ENCODE measurements at regions not wholly inside any gene's neighbourhood (a gene's known extent, or its start where the extent isn't known, plus 50 kb on each side); places are given as distances from the start of the nearest gene placed in this dataset.

DNA sequence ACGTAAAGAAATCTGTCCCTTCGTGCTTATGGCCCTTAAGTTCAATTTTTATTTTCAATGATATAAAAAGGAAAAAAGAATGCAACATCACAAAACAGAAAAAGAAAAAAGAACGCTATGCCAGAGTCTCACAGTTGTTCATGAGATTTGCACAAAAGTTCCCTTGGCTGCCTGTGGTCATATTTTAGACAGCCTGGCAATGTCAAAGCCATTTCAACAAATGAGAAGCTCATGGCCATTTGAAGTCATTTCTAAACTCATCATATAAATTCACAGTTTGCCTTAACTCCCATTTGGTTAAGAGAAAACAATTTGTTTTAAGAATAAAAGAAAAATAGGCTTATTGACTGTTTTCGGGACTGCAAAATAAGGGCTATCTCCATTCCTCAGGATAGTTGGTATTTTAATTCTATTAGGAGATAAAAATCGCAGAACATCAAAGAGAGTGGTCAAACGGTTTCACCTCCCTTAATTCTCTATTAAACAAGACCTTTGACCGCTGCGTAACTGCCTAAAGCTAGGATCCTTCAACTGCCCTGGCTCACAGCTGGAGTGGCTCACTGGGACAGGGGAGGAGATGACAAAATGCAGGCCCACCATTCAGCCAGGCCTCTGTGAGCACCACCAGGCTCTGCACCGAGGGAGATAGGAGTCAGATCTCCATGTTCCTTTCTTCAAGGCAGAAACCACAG, 119.2 kb upstream of the DAAM1 start:
- no peak for ATAC-seq

DNA sequence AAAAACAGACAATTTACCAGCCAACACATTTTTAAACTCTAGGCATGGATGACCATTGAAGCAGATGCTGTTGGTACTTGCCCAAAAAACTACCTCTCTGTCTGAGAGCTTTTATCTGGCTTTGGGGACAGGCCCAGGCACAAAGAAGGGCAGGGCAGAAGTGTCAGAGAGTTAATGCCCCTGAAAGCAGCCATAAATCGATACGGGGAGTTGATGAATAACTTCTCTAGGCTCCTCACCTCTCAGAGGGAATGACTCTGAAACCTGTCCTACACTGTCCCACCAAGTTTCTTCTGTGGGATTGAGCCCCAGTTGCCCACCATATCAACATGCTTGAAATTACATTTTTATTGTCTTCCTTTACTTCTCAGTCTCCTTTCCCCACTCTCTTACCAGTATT, 113.0 kb upstream of the DAAM1 start:
- ATAC-seq, result no peak

DNA sequence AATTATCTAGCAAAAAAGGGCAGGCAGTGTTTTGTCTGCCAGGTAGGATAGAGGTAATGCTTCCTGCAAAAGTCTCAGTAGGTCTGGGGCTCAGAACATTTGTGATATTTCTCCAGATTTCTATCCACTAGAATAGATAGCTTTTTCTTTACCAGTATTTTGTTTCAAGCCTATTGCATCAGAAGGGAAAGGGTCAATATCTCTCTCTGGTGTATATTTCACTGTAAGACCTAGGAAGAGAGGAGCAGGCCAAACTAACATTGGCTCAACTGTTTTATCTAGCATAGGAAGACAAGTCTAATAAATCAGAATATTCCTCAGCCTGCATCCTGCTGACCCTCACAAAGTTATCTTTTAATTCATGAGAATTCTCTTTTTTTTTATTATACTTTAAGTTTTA, 106.7 kb upstream of the DAAM1 start:
- no peak for ATAC-seq

DNA sequence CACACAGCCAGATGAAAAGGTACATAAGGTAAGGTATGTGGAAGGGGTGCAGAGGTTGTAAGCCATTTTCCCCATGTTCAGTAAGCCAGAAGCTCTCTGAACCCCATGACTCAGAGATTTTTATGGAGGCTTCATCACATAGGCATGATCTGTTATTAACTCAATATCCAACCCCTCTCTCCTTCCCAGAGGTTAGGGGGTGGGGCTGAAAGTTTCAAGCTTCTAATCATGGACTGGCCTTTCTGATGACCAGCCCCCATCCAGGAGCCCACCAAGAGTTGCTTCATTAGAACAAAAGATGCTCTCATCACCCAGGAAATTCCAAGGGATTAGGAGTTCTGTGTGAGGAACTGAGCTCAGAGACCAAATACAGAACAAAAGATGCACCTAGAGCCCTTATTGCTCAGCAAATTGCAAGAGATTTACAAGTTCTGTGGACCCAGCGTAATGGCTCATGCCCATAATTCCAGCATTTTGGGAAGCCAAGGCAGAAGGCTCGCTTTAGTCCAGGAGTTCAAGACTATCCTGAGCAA, 103.2 kb upstream of the DAAM1 start:
- no peak for ATAC-seq

DNA sequence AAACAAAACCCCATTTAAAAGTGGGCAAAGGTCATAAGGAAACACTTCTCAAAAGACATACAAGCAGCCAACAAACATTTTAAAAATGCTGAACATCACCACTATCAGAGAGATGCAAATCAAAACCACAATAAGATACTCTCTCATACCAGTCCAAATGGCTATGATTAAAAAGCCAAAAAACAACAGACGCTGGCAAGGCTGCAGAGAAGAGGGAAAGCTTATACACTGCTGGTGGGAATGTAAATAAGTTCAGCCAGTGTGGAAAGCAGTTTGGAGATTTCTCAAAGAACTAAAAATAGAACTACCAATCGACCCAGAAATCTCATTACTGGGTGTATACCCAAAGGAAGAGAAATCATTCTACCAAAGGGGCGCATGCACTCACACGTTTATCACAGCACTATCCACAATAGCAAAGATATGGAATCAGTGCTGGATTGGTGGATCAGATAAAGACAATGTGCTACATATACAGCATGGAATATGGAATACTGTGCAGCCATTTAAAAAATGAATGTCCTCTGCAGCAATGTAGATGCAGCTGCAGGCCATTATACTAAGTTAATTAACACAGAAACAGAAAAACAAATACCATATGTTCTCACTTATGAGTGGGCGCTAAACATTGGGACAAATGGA, 102.1 kb upstream of the DAAM1 start:
- no peak for ATAC-seq

DNA sequence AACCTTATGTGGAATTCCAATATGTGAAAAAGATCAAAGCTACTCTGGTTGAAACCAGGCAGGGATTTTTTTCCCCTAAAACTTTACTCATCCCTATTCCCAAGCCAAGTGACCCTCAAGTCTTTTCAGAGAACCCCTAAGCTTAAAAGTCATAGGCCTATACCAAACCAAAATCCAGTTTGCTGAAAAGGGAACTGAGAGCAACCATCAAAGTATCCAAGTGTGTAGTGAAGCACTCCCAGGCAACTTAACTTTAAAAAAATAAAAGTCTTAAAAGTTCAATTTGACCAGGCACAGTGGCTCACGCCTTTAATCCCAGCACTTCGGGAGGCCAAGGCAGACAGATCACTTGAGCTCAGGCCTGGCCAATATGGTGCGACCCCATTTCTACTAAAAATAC, 101.2 kb upstream of the DAAM1 start:
- ATAC-seq, result no peak

DNA sequence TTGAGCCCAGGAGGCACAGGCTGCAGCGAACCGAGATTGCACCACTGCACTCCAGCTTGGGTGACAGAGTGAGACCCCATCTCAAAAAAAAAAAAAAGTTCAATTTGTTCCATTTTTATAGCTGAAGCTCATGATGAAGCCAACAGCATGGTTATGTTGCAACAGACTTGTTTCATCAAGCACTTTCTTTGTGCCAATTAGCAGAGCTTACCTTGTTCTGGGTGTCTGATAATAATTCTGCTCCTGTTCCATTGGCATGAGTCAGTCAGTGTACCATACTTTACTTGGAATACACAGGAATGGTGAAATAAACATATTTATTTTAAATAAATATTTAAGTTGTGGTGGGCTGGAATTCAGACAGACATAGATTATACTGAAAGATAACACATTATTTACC, 100.8 kb upstream of the DAAM1 start:
- ATAC-seq, result no peak

DNA sequence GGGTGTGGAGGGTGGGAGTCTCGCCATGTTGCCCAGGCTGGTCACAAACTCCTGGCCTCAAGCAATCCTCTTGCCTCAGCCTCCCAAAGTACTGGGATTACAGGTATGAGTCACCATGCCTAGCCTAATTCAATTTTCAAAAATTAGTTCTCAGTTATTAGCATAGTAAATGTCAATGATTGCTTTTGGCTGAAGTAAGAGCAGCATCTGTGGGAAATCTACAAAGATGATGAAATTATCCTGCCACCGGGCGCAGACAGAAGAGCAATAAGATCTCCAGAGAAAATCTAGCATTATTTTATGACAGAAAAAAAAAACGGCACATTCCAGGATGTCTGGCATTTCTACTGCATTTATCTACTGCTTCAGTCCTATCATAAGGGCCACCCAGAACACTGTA, 97.9 kb upstream of the DAAM1 start:
- ATAC-seq, result no peak

DNA sequence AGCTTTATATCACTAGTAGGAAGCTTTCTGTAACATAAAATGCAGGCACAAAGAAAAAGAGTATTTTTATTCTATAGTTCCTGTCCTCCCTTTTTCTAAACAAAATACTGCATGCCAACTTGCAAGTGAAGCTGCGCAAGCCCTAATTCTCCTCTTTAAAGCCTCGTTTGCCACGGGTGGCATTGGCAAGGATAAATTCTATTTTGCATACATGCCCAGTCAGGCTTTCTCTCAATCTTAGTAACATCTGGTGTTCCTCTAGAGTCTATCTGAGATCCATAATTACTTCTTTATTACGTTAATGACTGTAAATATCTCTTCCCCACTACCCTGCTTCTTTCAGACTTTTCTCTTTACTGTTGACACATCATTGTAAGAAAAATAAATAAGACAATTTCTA, 97.1 kb upstream of the DAAM1 start:
- no peak for ATAC-seq

DNA sequence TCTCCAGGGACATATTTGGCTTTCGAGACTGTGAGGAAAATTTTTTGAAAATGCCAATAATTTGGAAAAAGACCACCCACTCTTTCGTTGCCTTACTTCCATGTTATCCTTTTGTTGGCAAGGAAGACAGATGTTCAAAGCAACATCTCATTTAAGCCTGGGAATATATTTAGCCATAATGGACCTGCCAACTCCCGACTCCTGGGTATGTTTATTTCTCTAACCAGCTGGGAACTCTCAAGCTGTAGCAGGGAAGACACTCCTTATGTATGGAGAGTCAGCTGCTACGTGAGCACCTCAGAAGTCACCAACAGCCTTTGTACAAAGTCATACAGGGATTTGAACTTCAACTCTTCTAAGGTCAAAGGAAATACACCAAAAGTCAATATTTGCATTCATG, 96.5 kb upstream of the DAAM1 start:
- no peak for ATAC-seq

DNA sequence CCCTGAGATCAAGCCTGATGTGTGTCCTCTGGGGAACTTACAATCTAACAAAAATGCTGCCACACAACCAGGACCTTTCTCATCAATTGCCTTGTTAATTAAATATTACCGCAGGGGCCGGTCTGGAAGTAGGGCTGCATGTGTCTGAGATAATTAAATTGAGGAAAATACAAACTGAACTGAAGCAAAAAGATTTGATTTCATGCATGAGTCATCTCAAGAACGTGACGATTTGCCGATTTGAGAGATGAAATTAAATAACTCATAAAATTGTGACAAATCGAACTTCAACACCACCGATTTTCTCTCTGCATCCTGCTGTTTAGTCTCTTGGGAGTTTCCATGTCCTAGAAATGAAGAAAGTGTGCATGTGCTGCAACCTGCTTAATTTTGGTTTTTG, 94.6 kb upstream of the DAAM1 start:
- no peak for ATAC-seq

DNA sequence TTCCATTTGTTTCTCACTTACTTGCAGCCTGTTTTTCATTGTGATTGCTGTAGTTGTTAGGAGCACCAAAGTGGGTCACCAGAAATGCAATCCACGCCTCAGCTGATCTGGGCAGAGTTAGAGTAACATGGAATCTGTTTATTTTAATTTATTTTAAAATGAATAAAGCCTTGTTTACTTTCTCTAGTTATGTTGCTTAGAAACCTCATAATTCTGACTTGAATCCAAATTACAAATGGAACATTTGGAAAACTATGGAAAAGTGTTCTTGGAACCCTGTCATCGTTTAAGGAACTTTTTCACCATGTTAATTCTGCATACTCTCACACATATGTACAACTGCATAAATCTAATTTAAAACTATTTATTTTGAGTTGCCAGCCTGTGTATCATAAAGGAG, 92.2 kb upstream of the DAAM1 start:
- no peak for ATAC-seq

DNA sequence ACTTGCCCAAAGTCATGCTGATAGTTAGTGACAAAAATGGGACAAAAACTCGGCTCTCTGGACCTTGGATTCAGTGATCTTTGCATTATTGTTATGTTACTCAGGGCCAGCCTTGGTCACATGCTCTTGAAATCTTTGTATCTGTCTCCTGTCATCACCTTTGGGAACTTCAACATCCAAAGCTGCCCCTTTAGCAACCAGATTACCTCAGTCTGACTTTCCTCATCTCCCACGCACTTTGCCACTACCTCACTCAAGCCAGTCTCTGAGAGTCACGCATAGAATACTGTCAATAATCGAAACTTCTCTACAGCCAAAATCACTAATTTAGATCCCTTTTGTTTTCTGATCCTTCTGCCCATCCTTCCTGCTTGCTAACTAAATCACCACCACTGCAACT, 90.8 kb upstream of the DAAM1 start:
- no peak for ATAC-seq

DNA sequence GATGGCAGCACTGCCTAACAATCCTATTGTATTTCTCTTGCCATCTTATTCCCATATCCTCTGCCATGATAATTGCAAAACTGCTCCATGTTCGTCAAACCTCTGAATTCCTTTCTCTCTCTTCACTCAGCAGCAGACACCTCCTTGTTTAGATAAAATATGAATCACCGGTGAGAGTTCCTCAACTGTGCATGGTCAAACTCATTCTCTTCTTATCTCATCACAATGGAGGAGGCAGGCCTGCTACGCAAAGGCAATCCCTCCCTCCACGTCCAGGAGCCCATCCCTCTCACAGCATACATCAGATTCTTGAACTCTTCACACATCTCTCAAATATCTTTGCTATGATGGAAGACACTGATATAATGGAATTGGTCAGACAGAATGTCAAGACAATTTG, 90.1 kb upstream of the DAAM1 start:
- ATAC-seq, result no peak

DNA sequence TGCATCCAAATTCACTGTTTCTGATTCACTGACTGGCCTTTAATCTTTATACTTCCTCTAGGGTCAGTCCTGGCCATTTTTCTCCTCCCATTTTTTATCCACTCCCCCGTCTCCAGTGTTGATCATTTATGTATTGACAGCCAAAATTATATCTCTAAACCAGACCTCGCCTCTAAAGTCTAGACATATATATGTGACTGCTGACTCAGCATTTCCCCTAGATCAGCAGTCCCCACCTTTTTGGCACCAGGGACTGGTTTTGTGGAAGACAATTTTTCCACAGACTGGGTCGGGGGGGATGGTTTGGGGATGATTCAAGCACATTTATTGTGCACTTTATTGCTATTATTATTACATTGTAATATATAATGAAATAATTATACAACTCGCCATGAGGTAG, 88.3 kb upstream of the DAAM1 start:
- no peak for ATAC-seq

DNA sequence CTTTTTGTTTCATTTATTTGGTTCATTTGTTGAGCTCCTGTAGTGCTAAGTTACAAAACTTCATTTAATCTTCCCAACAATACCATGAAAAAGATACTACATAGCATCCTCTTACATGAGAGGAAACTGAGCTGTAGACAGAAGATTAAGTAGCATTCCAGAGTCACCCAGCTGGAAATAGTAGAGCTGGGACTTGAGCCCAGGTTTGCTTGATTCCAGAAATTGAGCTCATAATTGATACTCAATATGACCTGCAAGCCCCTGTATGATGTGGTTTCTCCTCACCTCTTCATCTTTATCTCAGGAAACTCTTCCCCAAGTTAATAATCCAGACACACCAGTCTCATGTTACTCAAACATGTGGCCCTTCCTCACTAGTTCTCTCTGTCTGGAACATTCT, 87.0 kb upstream of the DAAM1 start:
- ATAC-seq, result no peak

DNA sequence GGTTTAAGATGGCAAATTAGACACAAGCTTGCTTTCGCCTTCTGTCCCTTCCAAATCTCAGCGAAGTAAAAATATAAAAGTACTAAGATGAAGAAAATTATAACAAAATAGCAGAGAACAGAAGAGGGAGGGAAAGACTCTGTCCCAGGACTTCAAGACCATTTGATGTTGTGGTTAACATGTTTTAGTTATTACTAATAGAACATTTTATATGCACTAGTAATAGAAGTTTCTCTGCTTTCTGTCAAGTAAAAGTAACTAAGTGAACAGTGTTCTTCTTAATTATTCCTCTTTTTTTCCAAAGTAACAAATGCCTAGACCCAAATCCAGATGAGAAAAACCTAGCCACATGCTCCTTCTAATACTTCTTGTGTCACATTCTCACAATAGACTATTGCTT, 85.1 kb upstream of the DAAM1 start:
- ATAC-seq, result no peak

DNA sequence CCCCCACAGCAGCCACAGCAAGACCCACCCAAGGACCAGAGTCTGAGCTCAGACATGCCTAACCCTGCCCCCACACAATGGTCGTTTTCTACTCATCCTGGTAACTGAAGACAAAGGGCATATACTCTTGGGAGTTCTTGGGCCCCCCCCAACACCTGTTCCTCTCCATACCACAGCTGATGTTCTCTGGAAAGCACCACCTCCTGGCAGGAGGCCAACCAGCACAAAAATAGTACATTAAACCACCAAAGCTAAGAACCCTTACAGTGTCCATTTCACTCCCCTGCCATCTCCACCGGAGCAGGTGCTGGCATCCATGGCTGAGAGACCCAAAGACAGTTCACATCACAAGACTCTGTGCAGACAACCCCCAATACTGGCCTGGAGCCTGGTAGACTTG, 80.6 kb upstream of the DAAM1 start:
- no peak for ATAC-seq

DNA sequence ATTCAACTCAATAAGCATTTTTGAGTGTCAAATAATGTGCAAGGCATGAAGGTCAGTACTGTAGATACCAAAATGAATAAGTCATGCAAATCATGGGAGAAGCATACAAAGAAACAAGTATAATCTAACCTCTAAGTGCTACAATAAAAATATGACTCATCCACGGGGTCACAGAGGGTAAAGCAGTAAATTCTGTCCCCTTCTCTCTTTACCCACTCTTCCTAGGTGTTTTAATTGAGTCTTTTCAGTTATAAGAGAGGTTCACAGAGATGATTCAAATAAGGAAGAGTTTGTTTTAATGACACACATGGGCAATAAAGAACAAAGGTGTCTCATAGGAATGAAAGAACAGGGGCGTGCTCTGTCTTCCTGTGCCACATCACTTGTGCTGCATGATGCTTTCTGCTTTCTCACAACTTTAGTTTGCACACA, 71.5 kb upstream of the DAAM1 start:
- ATAC-seq, result no peak

DNA sequence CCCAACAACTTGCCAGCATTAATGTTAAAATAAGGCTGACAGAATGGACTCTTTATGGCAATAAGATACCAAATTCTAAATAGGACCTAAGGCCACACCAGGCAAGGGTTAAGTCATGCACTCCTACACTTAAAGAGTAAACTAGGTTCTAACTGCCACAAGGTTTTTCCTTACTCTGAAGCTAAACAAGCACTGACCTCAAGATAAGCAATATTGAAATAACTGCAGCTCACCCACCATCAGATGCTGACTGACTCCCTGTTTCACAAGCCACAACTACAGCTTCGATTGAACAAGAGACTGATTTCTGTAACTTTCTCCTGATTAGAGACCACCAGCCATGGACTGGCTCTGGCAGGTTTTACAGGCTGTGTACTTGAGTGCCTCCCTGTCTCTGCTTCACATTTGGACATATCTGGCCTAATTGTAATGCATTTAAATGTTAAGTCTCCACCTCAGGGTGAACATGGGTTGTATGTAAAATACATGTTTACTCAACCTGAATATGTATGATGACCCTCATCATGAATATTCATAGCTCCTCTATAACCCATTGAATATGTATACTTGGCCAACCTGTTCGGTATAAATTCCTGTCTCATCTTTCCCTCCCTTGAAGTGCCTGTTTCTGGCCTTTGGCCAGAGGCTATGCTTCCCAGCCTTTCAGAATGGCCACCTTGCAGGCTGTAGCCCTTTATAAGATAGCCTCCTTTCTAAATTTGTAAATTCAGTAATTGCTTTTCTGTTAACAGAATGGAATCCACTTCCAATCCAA, 70.5 kb upstream of the DAAM1 start:
- no peak for ATAC-seq

DNA sequence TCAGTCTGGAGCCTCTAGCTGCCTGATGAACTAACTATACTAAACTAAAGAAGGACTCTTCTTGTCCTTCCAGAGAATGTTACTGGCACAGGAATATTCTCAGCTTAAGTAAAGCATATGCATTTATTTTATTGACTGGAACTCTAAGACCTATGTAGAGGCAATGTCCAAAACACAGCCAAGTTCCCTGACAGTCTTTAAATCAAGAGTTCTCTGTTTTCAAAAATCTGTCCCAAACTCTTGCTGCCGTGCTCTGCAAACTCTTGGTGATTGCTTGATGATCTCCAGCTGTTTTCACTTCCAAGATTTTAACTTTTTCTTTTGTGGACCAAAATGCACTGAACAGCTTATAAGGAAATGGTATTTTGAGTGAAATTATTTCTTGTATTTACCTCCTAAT, 67.5 kb upstream of the DAAM1 start:
- no peak for ATAC-seq

DNA sequence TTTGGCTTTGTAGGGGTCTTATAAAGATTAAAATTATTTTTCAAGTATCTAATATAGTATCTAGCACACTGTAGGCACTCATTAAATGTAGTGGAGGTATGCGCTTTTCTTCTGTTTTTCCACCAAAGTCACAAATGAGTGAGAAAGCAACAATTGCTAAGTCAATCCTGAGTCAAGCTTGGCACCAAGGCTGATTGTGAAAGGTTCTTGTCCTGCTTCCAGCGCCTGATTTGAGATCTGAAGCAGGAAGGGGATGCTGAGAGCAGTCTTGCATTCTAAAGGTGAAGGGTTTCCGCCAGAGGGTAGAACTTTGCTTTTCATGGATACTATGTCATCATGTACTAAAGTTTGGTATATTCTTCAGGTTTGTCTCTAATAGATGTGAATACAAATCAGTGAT, 64.9 kb upstream of the DAAM1 start:
- ATAC-seq, result no peak

DNA sequence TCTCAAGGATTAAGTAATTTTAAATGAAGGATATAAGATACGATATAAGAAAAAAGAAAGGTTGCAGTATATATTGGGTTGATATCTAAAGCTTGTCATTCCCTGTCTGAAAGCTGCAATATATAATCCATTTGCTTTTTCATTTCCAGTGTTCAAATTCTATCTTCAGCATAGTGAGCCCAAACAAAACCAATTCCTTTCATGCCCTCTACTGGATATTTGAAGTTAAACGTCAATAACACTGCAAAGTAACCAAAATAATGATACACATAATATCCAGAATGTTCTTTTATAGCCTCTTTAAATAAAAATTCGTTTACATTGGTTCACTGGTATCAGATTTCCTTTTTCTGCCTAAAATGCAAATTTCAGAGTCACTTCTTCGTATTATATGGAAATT, 64.5 kb upstream of the DAAM1 start:
- no peak for ATAC-seq

DNA sequence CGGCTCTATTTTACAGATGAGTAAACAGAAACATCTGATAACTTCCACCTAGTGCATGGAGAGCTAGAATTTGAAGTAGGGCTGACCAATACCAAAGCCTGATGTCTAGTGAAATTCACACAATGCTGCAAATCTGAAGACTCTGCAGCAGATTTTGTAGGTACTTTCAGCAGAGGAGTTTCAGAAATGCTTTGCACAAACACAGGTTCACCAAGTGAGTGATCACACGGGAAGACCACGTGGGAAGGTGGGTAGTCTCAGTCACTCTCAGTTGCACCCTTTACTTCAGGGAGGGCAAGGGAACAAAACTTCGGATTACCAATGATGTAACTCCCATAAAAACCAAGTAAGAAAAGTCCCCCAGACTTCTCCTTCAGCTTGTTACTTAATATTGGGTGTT, 63.3 kb upstream of the DAAM1 start:
- no peak for ATAC-seq
